ENCODE measurements at regions not wholly inside any gene's neighbourhood (a gene's known extent, or its start where the extent isn't known, plus 50 kb on each side); places are given as distances from the start of the nearest gene placed in this dataset.
"Not testable (repeated sequence)": the region's sequence is repeated elsewhere in the genome, so short reads cannot be mapped to it uniquely, and the experiment has no call there.

GRCh38 chr20:5662769-5663168, 52.0 kb upstream of the GPCPD1 start (continued):
- TF ChIP-seq EP300 (IDR thresholded peaks at IDR 0.05; ENCODE audit: borderline replicate concordance in 1 of 2, low read depth in 2 of 2, low read length in 2 of 2) (no peak), SP4 (IDR thresholded peaks at IDR 0.05; ENCODE audit: low read length) (no peak)

GRCh38 chr20:5660756-5661155, 50.0 kb upstream of the GPCPD1 start:
- H3K56ac ChIP-seq (replicated peaks; ENCODE audit: insufficient read length, low read depth, low read length); H3K79me2 ChIP-seq (ENCODE audit: control insufficient read depth in 1 of 2, insufficient read depth in 2 of 2, low read length in 2 of 2); H2BK20ac ChIP-seq (ENCODE audit: low read length); H4K8ac ChIP-seq (ENCODE audit: extremely low read depth, insufficient read depth, low read length); H4K20me1 ChIP-seq (replicated peaks in 1 of 2; ENCODE audit: control insufficient read depth in 1 of 2, insufficient read depth in 2 of 2, low read length in 2 of 2); FAIRE-seq; H2AFZ ChIP-seq (ENCODE audit: low read length); H3K4me2 ChIP-seq (ENCODE audit: insufficient read depth in 1 of 2, low read depth in 2 of 2, low read length in 2 of 2); H3K14ac ChIP-seq (ENCODE audit: insufficient read length); H3K36me3 ChIP-seq (ENCODE audit: control insufficient read depth in 2 of 4, insufficient read depth in 4 of 4, low read length in 3 of 4); H2BK5ac ChIP-seq (ENCODE audit: low read depth, low read length); H2BK120ac ChIP-seq (replicated peaks; ENCODE audit: low read depth, low read length); H2AK5ac ChIP-seq (ENCODE audit: low read depth, low read length); H3K4ac ChIP-seq (replicated peaks; ENCODE audit: insufficient read length, low read depth, low read length); H3K23ac ChIP-seq (ENCODE audit: insufficient read length); DNase-seq (ENCODE audit: low read depth in 1 of 2, low spot score in 2 of 2); H3K9ac ChIP-seq (replicated peaks in 1 of 4; ENCODE audit: extremely low read depth in 1 of 4, low read depth in 3 of 4, low read length in 3 of 4); H4K91ac ChIP-seq (replicated peaks; ENCODE audit: insufficient read length, low read length); H3K27me3 ChIP-seq (replicated peaks in 1 of 4; ENCODE audit: control insufficient read depth in 3 of 4, extremely low read depth in 1 of 4, insufficient read depth in 3 of 4, low read length in 3 of 4); CTCF ChIA-PET (ENCODE audit: partially characterized antibody); H3K23me2 ChIP-seq (ENCODE audit: low read depth, low read length); H4K5ac ChIP-seq (ENCODE audit: insufficient read length, low read depth, low read length); H3K4me1 ChIP-seq (replicated peaks in 1 of 4; ENCODE audit: control insufficient read depth in 3 of 4, insufficient read depth in 4 of 4, low read length in 3 of 4); H3K18ac ChIP-seq (ENCODE audit: extremely low read depth, low read length); H3K4me3 ChIP-seq (ENCODE audit: extremely low read depth in 1 of 4, insufficient read depth in 2 of 4, low read depth in 3 of 4, low read length in 4 of 4); H3K9me3 ChIP-seq (ENCODE audit: insufficient read depth in 2 of 2, low read depth in 1 of 2, low read length in 1 of 2); H3K27ac ChIP-seq (ENCODE audit: low read depth, low read length); H3K79me1 ChIP-seq (ENCODE audit: low read depth, low read length); H2BK15ac ChIP-seq (ENCODE audit: low read length); POLR2A ChIA-PET (ENCODE audit: partially characterized antibody); H2BK12ac ChIP-seq (ENCODE audit: low read depth, low read length): not testable (repeated sequence)
- 88% methylated on average over 8 of the region's 8 CpGs; no CpG with 5 or more reads in 1 of the 2 experiments for WGBS, 2 experiments (ENCODE audit: extremely low coverage in 1 of 2, insufficient coverage in 1 of 2, insufficient read length in 1 of 2, insufficient replicate concordance in 2 of 2, low coverage in 1 of 2, low lambda C conversion rate in 2 of 2, missing lambda C conversion rate in 1 of 2)

Data from H1 (cell line).